ENCODE measurements at regions not wholly inside any gene's neighbourhood (a gene's known extent, or its start where the extent isn't known, plus 50 kb on each side); places are given as distances from the start of the nearest gene placed in this dataset.
A peak's percentile ranks its signal among the peaks of the same experiment; 100 is the strongest.

GRCh38 chr2:2707206-2707991 is 376.3 kb upstream of the MYT1L start:
- intact Hi-C loops (cut with DNase I): no loop called here
- DNase-seq (ENCODE audit: low spot score): no peak

- DNase-seq (ENCODE audit: low spot score): no peak
- intact Hi-C loops (cut with DNase I): no loop called here
Observed at GRCh38 chr2:2706306-2706705, 375.2 kb upstream of the MYT1L start.

- intact Hi-C loops (cut with DNase I): no loop called here
- no peak for DNase-seq (ENCODE audit: low spot score)
Observed at GRCh38 chr2:2705871-2706270, 374.8 kb upstream of the MYT1L start.

GRCh38 chr2:2704428-2705090 is 373.5 kb upstream of the MYT1L start:
- intact Hi-C loops (cut with DNase I): no loop called here
- no peak for DNase-seq (ENCODE audit: low spot score)

- DNase-seq (ENCODE audit: low spot score): peak; percentile 51
- intact Hi-C loops (cut with DNase I): no loop called here
Observed at GRCh38 chr2:2703762-2704427, 372.8 kb upstream of the MYT1L start.

GRCh38 chr2:2703172-2703571 is 372.1 kb upstream of the MYT1L start:
- DNase-seq (ENCODE audit: low spot score): peak; percentile 56
- intact Hi-C loops (cut with DNase I): no loop called here

GRCh38 chr2:2702385-2702784 is 371.3 kb upstream of the MYT1L start:
- intact Hi-C loops (cut with DNase I): no loop called here
- DNase-seq (ENCODE audit: low spot score): no peak

GRCh38 chr2:2701813-2702212 is 370.7 kb upstream of the MYT1L start:
- DNase-seq (ENCODE audit: low spot score): peak; percentile 55
- intact Hi-C loops (cut with DNase I): no loop called here

- peak; percentile 70 for DNase-seq (ENCODE audit: low spot score)
- intact Hi-C loops (cut with DNase I): no loop called here
Observed at GRCh38 chr2:2701176-2701781, 370.2 kb upstream of the MYT1L start.

- DNase-seq (ENCODE audit: low spot score): peak; percentile 71
- intact Hi-C loops (cut with DNase I): no loop called here
Observed at GRCh38 chr2:2699121-2699505, 368.0 kb upstream of the MYT1L start.

- intact Hi-C loops (cut with DNase I): no loop called here
- DNase-seq (ENCODE audit: low spot score): peak; percentile 68
Observed at GRCh38 chr2:2698182-2699120, 367.4 kb upstream of the MYT1L start.

GRCh38 chr2:2696733-2697455 is 365.8 kb upstream of the MYT1L start:
- intact Hi-C loops (cut with DNase I): no loop called here
- no peak for DNase-seq (ENCODE audit: low spot score)

- peak; percentile 56 for DNase-seq (ENCODE audit: low spot score)
- intact Hi-C loops (cut with DNase I): no loop called here
Observed at GRCh38 chr2:2696325-2696724, 365.2 kb upstream of the MYT1L start.

- intact Hi-C loops (cut with DNase I): no loop called here
- no peak for DNase-seq (ENCODE audit: low spot score)
Observed at GRCh38 chr2:2694746-2695145, 363.7 kb upstream of the MYT1L start.

- peak; percentile 54 for DNase-seq (ENCODE audit: low spot score)
Observed at GRCh38 chr2:2692599-2693389, 361.7 kb upstream of the MYT1L start.

GRCh38 chr2:2691419-2691818 is 360.3 kb upstream of the MYT1L start:
- DNase-seq (ENCODE audit: low spot score): peak; percentile 63
- intact Hi-C loops (cut with DNase I): no loop called here

More at GRCh38 chr2:2692599-2693389, 361.7 kb upstream of the MYT1L start:
- intact Hi-C loops (cut with DNase I): no loop called here

GRCh38 chr2:2690985-2691384 is 359.9 kb upstream of the MYT1L start:
- intact Hi-C loops (cut with DNase I): no loop called here
- no peak for DNase-seq (ENCODE audit: low spot score)
